Upper lobe of left lung (tissue), 4 donors: ENCODE measurements at regions not wholly inside any gene's neighbourhood (a gene's known extent, or its start where the extent isn't known, plus 50 kb on each side); places are given as distances from the start of the nearest gene placed in this dataset.

Experiments used
- EP300 ChIP-seq, 4 donors: sonication (generic); formaldehyde crosslinking; IDR thresholded peaks; one replicate each; pipeline ENCODE4 v1.5.1; 2017; ENCODE audit warnings: antibody characterized with exemption in 4 of 4, control low read depth in 2 of 4
- POLR2A ChIP-seq, 4 donors: fragments of 450-650 bp; IDR thresholded peaks; one replicate each; pipeline ENCODE4 v1.5.1; 2016 to 2017; ENCODE audit warnings: antibody characterized with exemption in 4 of 4, mild to moderate bottlenecking in 2 of 4
- POLR2AphosphoS5 ChIP-seq, 2 donors: sonication (generic); formaldehyde crosslinking; IDR thresholded peaks; one replicate each; pipeline ENCODE4 v1.5.1; 2017; ENCODE audit warnings: antibody characterized with exemption in 2 of 2
- TF ChIP-seq, protein P1 (sequence below), 6 experiments: fragments of 450-650 bp in 4 of 6; fragments of 200-600 bp in 2 of 6; sonication (generic) in 2 of 6; IDR thresholded peaks; one replicate each; pipeline ENCODE4 v1.5.1; 2016 to 2019; ENCODE audit warnings: antibody characterized with exemption in 6 of 6

- TF ChIP-seq, protein P1, sequence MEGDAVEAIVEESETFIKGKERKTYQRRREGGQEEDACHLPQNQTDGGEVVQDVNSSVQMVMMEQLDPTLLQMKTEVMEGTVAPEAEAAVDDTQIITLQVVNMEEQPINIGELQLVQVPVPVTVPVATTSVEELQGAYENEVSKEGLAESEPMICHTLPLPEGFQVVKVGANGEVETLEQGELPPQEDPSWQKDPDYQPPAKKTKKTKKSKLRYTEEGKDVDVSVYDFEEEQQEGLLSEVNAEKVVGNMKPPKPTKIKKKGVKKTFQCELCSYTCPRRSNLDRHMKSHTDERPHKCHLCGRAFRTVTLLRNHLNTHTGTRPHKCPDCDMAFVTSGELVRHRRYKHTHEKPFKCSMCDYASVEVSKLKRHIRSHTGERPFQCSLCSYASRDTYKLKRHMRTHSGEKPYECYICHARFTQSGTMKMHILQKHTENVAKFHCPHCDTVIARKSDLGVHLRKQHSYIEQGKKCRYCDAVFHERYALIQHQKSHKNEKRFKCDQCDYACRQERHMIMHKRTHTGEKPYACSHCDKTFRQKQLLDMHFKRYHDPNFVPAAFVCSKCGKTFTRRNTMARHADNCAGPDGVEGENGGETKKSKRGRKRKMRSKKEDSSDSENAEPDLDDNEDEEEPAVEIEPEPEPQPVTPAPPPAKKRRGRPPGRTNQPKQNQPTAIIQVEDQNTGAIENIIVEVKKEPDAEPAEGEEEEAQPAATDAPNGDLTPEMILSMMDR (IDR thresholded peaks at IDR 0.05), result no peak
- TF ChIP-seq POLR2A (IDR thresholded peaks at IDR 0.05) (no peak), POLR2AphosphoS5 (IDR thresholded peaks at IDR 0.05) (no peak), EP300 (IDR thresholded peaks at IDR 0.05) (no peak)
Measured at GRCh38 chr6:71011871-71012371, 55.1 kb upstream of the B3GAT2 start.
